A549 (cell line): ENCODE measurements at regions not wholly inside any gene's neighbourhood (a gene's known extent, or its start where the extent isn't known, plus 50 kb on each side); places are given as distances from the start of the nearest gene placed in this dataset.

Experiments used
- ATAC-seq, 2 experiments: fragments of 200-7000 bp in 1 of 2; fragments of >200 bp in 1 of 2; cut with Nextera tagmentation in 1 of 2; cut with Tn5 transposase in 1 of 2; 3 replicates each; pipeline versions ENCODE4 v1.8.0 to v1.9.1; 2018 to 2020; ENCODE audit warnings: mild to moderate bottlenecking in 1 of 2, moderate library complexity in 1 of 2
- CTCF ChIA-PET: fragments of 300-600 bp; sonication (Branson Sonifier 250); formaldehyde crosslinking; extraction: SDS; loops from one replicate; lab custom pipeline; 2021; ENCODE audit warnings: antibody characterized with exemption, inconsistent platforms; lab: Yijun Ruan, JAX
- POLR2A ChIA-PET: fragments of 350-600 bp; formaldehyde crosslinking; extraction: SDS; loops from one replicate; lab custom pipeline; 2021; ENCODE audit warnings: antibody characterized with exemption, inconsistent platforms; lab: Yijun Ruan, JAX
- DNase-seq, 2 experiments: peaks; one replicate each; pipeline versions ENCODE4 v3.0.0 to v3.0.0-alpha.2; 2011 to 2016; ENCODE audit warnings: low read depth in 1 of 2, low spot score in 1 of 2
- FAIRE-seq: peaks from 2 replicates; lab custom pipeline; 2011; peaks lifted over from hg19 to GRCh38; lab: Jason Lieb, UNC
- H3K27ac ChIP-seq, 2 experiments: fragments of >200 bp; sonication (Bioruptor Twin); formaldehyde crosslinking; 3 replicates each; pipeline ENCODE4 v1.5.1; 2016 to 2017
- H3K4me1 ChIP-seq: fragments of >200 bp; sonication (Bioruptor Twin); formaldehyde crosslinking; 3 replicates; pipeline ENCODE4 v1.6.1; 2016
- H3K4me2 ChIP-seq: fragments of >200 bp; sonication (Bioruptor Twin); formaldehyde crosslinking; 3 replicates; pipeline ENCODE4 v1.6.1; 2016
- H3K4me3 ChIP-seq: fragments of >200 bp; sonication (Bioruptor Twin); formaldehyde crosslinking; 3 replicates; pipeline ENCODE4 v1.5.1; 2016
- H3K9me3 ChIP-seq: fragments of >200 bp; sonication (Bioruptor Twin); formaldehyde crosslinking; 3 replicates; pipeline ENCODE4 v1.6.1; 2016
- BHLHE40 ChIP-seq: IDR thresholded peaks from 2 replicates; pipeline ENCODE4 v1.6.1; 2012; ENCODE audit warnings: low read depth, low read length, inconsistent platforms
- CBX2 ChIP-seq: fragments of 200-600 bp; sonication (generic); IDR thresholded peaks from 2 replicates; pipeline ENCODE4 v1.6.1; 2016; ENCODE audit warnings: low read depth, mild to moderate bottlenecking, borderline replicate concordance
- CBX8 ChIP-seq: fragments of 200-600 bp; sonication (generic); IDR thresholded peaks from 2 replicates; pipeline ENCODE4 v1.6.1; 2016
- CEBPB ChIP-seq, 2 experiments: fragments of >200 bp in 1 of 2; sonication (Bioruptor Twin) in 1 of 2; formaldehyde crosslinking in 1 of 2; IDR thresholded peaks; 2 replicates each; pipeline ENCODE4 v1.6.1; 2012 to 2016
- CHD4 ChIP-seq: fragments of 200-600 bp; sonication (generic); IDR thresholded peaks from 2 replicates; pipeline ENCODE4 v1.6.1; 2016; ENCODE audit warnings: antibody characterized with exemption, mild to moderate bottlenecking, borderline replicate concordance
- EHMT2 ChIP-seq: fragments of 200-600 bp; sonication (generic); IDR thresholded peaks from 2 replicates; pipeline ENCODE4 v1.6.1; 2016; ENCODE audit warnings: antibody characterized with exemption, low read depth, mild to moderate bottlenecking, moderate library complexity
- ELK1 ChIP-seq: fragments of 150-350 bp; IDR thresholded peaks from 2 replicates; pipeline ENCODE4 v1.6.1; 2014; ENCODE audit warnings: low read depth, mild to moderate bottlenecking, low read length
- EP300 ChIP-seq, 2 experiments: fragments of >200 bp; sonication (Bioruptor Twin); formaldehyde crosslinking; IDR thresholded peaks; 2 replicates in 1 of 2; 3 replicates in 1 of 2; pipeline ENCODE4 v1.6.1; 2016 to 2017
- ESRRA ChIP-seq: fragments of 150-350 bp; IDR thresholded peaks from 2 replicates; pipeline ENCODE4 v1.6.1; 2014; ENCODE audit warnings: mild to moderate bottlenecking, low read length, borderline replicate concordance
- FOXS1 ChIP-seq: fragments of 250-450 bp; sonication (Bioruptor Pico); IDR thresholded peaks from 2 replicates; pipeline ENCODE4 v1.5.0; 2020; ENCODE audit warnings: mild to moderate bottlenecking, moderate library complexity
- GATA3 ChIP-seq: IDR thresholded peaks from 2 replicates; pipeline ENCODE4 v1.6.1; 2012; ENCODE audit warnings: borderline replicate concordance
- HEYL ChIP-seq: fragments of 250-450 bp; sonication (Bioruptor Pico); IDR thresholded peaks from 2 replicates; pipeline ENCODE4 v1.8.0; 2021; ENCODE audit warnings: mild to moderate bottlenecking, moderate library complexity
- HOXB5 ChIP-seq: fragments of 250-450 bp; sonication (Bioruptor Pico); IDR thresholded peaks from 2 replicates; pipeline ENCODE4 v1.5.0; 2020; ENCODE audit warnings: mild to moderate bottlenecking, moderate library complexity
- JUNB ChIP-seq: fragments of >200 bp; sonication (Bioruptor Twin); formaldehyde crosslinking; IDR thresholded peaks from 2 replicates; pipeline ENCODE4 v1.6.1; 2016
- MAZ ChIP-seq: fragments of 150-350 bp; IDR thresholded peaks from 2 replicates; pipeline ENCODE4 v1.6.1; 2014; ENCODE audit warnings: antibody characterized with exemption, low read depth, low read length, borderline replicate concordance
- NPAS2 ChIP-seq: fragments of 250-450 bp; sonication (Bioruptor Pico); IDR thresholded peaks from 2 replicates; pipeline ENCODE4 v1.8.0; 2022; ENCODE audit warnings: mild to moderate bottlenecking, moderate library complexity, borderline replicate concordance
- PBX3 ChIP-seq: IDR thresholded peaks from 2 replicates; pipeline ENCODE4 v1.6.1; 2012
- POLR2A ChIP-seq: IDR thresholded peaks from 2 replicates; pipeline ENCODE4 v1.6.1; 2012; ENCODE audit warnings: mild to moderate bottlenecking, low read length
- RARB ChIP-seq: fragments of 250-450 bp; sonication (Bioruptor Pico); IDR thresholded peaks from 2 replicates; pipeline ENCODE4 v1.8.0; 2021; ENCODE audit warnings: mild to moderate bottlenecking, moderate library complexity
- RCOR1 ChIP-seq: fragments of 150-350 bp; IDR thresholded peaks from 2 replicates; pipeline ENCODE4 v1.6.1; 2014; ENCODE audit warnings: antibody characterized with exemption, low read length, low read depth
- REST ChIP-seq: fragments of 200-600 bp; sonication (generic); IDR thresholded peaks from 2 replicates; pipeline ENCODE4 v1.6.1; 2016; ENCODE audit warnings: antibody characterized with exemption, mild to moderate bottlenecking, moderate library complexity
- TFCP2L1 ChIP-seq: fragments of 250-450 bp; sonication (Bioruptor Pico); IDR thresholded peaks from 2 replicates; pipeline ENCODE4 v1.5.0; 2021; ENCODE audit warnings: mild to moderate bottlenecking
- TP53 ChIP-seq: fragments of 250-450 bp; sonication (Bioruptor Pico); IDR thresholded peaks from 2 replicates; pipeline ENCODE4 v1.5.0; 2021; ENCODE audit warnings: mild to moderate bottlenecking, moderate library complexity
- ZC3H11A ChIP-seq: fragments of 450-650 bp; IDR thresholded peaks from 2 replicates; pipeline ENCODE4 v1.6.1; 2014; ENCODE audit warnings: antibody characterized with exemption, mild to moderate bottlenecking
- ZFP36 ChIP-seq: fragments of 450-650 bp; IDR thresholded peaks from 2 replicates; pipeline ENCODE4 v1.6.1; 2014; ENCODE audit warnings: borderline replicate concordance; ENCODE audit not compliant: partially characterized antibody
- ZSCAN20 ChIP-seq: fragments of 250-450 bp; sonication (Bioruptor Pico); IDR thresholded peaks from 2 replicates; pipeline ENCODE4 v1.8.0; 2022; ENCODE audit warnings: mild to moderate bottlenecking, moderate library complexity
- WGBS: methylation state at CpG from one replicate; pipeline ENCODE4 v1.1.6; 2017; ENCODE audit errors: missing lambda C conversion rate; 5-methylcytosine and 5-hydroxymethylcytosine counted together

GRCh38 chr2:128589681-128590080 lies 271.0 kb upstream of the HS6ST1 start:
- POLR2A ChIA-PET, result no interaction called here
- FAIRE-seq, result no peak
- no peaks in the 10 kb centered on the region for H3K4me1 ChIP-seq
- no peak for DNase-seq
- peak in 1 of 2 experiments; percentile 46; a peak in 2 of 6 replicates for ATAC-seq
- CTCF ChIA-PET, result interaction anchor here (0.9 kb wide), 1 partner anchor 17 kb away, joined by 3 read pairs; no protein-coding TSS in a partner anchor
- TF ChIP-seq CBX2 (no peak), POLR2A (no peak), HEYL (no peak), EP300 (IDR thresholded peaks at IDR 0.05) (no peak), RCOR1 (no peak), MAZ (no peak), CHD4 (no peak), REST (no peak), JUNB (no peak), RARB (CRISPR knock-in tag) (no peak)
- H3K4me3 ChIP-seq, result no peak overlapping the region
- 64% methylated on average over 5 of the region's 6 CpGs for WGBS
- H3K4me2 ChIP-seq, result no peak overlapping the region
- peaks cover 3% of the 10 kb centered on the region; the same call in 1 of the 3 replicates for H3K9me3 ChIP-seq
- H3K27ac ChIP-seq, result no peak overlapping the region

- WGBS, result 36% methylated on average over 12 of the region's 12 CpGs
- Histone ChIP-seq H3K4me1 (no peaks in the 10 kb centered on the region), H3K4me3 (no peak overlapping the region), H3K9me3 (peaks cover 2% of the 10 kb centered on the region; the same call in 1 of the 3 replicates), H3K4me2 (no peak overlapping the region), H3K27ac (no peak overlapping the region)
- ATAC-seq (no peak), DNase-seq (no peak), FAIRE-seq (no peak)
- ChIA-PET CTCF (no interaction called here), POLR2A (no interaction called here)
- TF ChIP-seq NPAS2, result no peak
- no peak for TF ChIP-seq EHMT2
- no peak for TF ChIP-seq ELK1
- no peak for TF ChIP-seq CBX8
- no peak for TF ChIP-seq HOXB5
- TF ChIP-seq ZSCAN20, result no peak
- no peak for TF ChIP-seq ZC3H11A
- TF ChIP-seq RARB (CRISPR knock-in tag), result no peak
- no peak for TF ChIP-seq PBX3
- no peak for TF ChIP-seq TP53 (CRISPR knock-in tag)
- TF ChIP-seq ESRRA, result no peak
- TF ChIP-seq GATA3, result no peak
- no peak for TF ChIP-seq CEBPB (IDR thresholded peaks at IDR 0.05)
- no peak for TF ChIP-seq BHLHE40
- TF ChIP-seq TFCP2L1 (CRISPR knock-in tag), result no peak
- TF ChIP-seq FOXS1 (CRISPR knock-in tag), result no peak
- no peak for TF ChIP-seq ZFP36
These were observed 271.8 kb upstream of the HS6ST1 start for GRCh38 chr2:128590309-128591021.
